SK-N-SH treated with all-trans-retinoic acid at 6 μM for 48 hours (cell line): ENCODE measurements at regions not wholly inside any gene's neighbourhood (a gene's known extent, or its start where the extent isn't known, plus 50 kb on each side); places are given as distances from the start of the nearest gene placed in this dataset.

Source experiments
- ATAC-seq: fragments of 200-7000 bp; cut with Tn5 transposase; 3 replicates; pipeline ENCODE4 v1.9.1; 2020; ENCODE audit warnings: mild to moderate bottlenecking, moderate library complexity
- BACH2 ChIP-seq: fragments of 250-450 bp; sonication (Bioruptor Pico); IDR thresholded peaks from 2 replicates; pipeline ENCODE4 v1.9.0; 2021; ENCODE audit warnings: mild to moderate bottlenecking, borderline replicate concordance
- CREB5 ChIP-seq: fragments of 250-450 bp; sonication (Bioruptor Pico); IDR thresholded peaks from 2 replicates; pipeline ENCODE4 v1.5.1; 2020; ENCODE audit warnings: low read depth, mild to moderate bottlenecking, moderate library complexity
- CSDC2 ChIP-seq: fragments of 250-450 bp; sonication (Bioruptor Pico); IDR thresholded peaks from 2 replicates; pipeline ENCODE4 v1.5.0; 2020; ENCODE audit warnings: mild to moderate bottlenecking, moderate library complexity
- ESRRG ChIP-seq: fragments of 250-450 bp; sonication (Bioruptor Pico); IDR thresholded peaks from 2 replicates; pipeline ENCODE4 v1.6.1; 2021; ENCODE audit warnings: mild to moderate bottlenecking
- ISL1 ChIP-seq: fragments of 250-450 bp; sonication (Bioruptor Pico); IDR thresholded peaks from 2 replicates; pipeline ENCODE4 v2.1.2; 2022; ENCODE audit warnings: mild to moderate bottlenecking, moderate library complexity
- OSR1 ChIP-seq: fragments of 250-450 bp; sonication (Bioruptor Pico); IDR thresholded peaks from 2 replicates; pipeline ENCODE4 v1.8.0; 2022; ENCODE audit warnings: moderate library complexity, mild to moderate bottlenecking, inconsistent platforms
- PPARA ChIP-seq: fragments of 250-450 bp; sonication (Bioruptor Pico); IDR thresholded peaks from 2 replicates; pipeline ENCODE4 v1.5.0; 2020; ENCODE audit warnings: mild to moderate bottlenecking, borderline replicate concordance
- RARB ChIP-seq: fragments of 250-450 bp; sonication (Bioruptor Pico); IDR thresholded peaks from 2 replicates; pipeline ENCODE4 v1.8.0; 2021; ENCODE audit warnings: mild to moderate bottlenecking, moderate library complexity
- SNAI2 ChIP-seq: fragments of 250-450 bp; sonication (Bioruptor Pico); IDR thresholded peaks from 2 replicates; pipeline ENCODE4 v1.5.0; 2020; ENCODE audit warnings: mild to moderate bottlenecking, moderate library complexity
- TCF4 ChIP-seq: fragments of 250-450 bp; sonication (Bioruptor Pico); IDR thresholded peaks from 2 replicates; pipeline ENCODE4 v1.8.0; 2021; ENCODE audit warnings: mild to moderate bottlenecking, moderate library complexity, borderline replicate concordance
- ZC3H10 ChIP-seq: fragments of 250-450 bp; sonication (Bioruptor Pico); IDR thresholded peaks from 2 replicates; pipeline ENCODE4 v1.5.1; 2021; ENCODE audit warnings: mild to moderate bottlenecking, moderate library complexity
- ZFP30 ChIP-seq: fragments of 450-650 bp; formaldehyde crosslinking; IDR thresholded peaks from 2 replicates; pipeline ENCODE4 v1.5.0; 2022; ENCODE audit warnings: mild to moderate bottlenecking, moderate library complexity
- ZNF565 ChIP-seq: fragments of 450-650 bp; formaldehyde crosslinking; conservative IDR thresholded peaks from 2 replicates; pipeline ENCODE4 v1.5.0; 2020; ENCODE audit warnings: low read depth, mild to moderate bottlenecking, moderate library complexity
- ZNF8 ChIP-seq: fragments of 450-650 bp; formaldehyde crosslinking; IDR thresholded peaks from 2 replicates; pipeline ENCODE4 v1.5.0; 2020; ENCODE audit warnings: mild to moderate bottlenecking, moderate library complexity
- TF ChIP-seq, protein P1 (sequence below): fragments of 250-450 bp; sonication (Bioruptor Pico); IDR thresholded peaks from 2 replicates; pipeline ENCODE4 v1.5.0; 2020; ENCODE audit warnings: mild to moderate bottlenecking, moderate library complexity
- TF ChIP-seq, protein P2 (sequence below): fragments of 250-450 bp; sonication (Bioruptor Pico); IDR thresholded peaks from 2 replicates; pipeline ENCODE4 v1.5.1; 2021; ENCODE audit warnings: mild to moderate bottlenecking, moderate library complexity
- TF ChIP-seq, protein P3 (sequence below): fragments of 250-450 bp; sonication (Bioruptor Pico); IDR thresholded peaks from 2 replicates; pipeline ENCODE4 v1.8.0; 2021; ENCODE audit warnings: low read depth, mild to moderate bottlenecking, moderate library complexity, borderline replicate concordance
- TF ChIP-seq, protein P4 (sequence below): fragments of 250-450 bp; sonication (Bioruptor Pico); IDR thresholded peaks from 2 replicates; pipeline ENCODE4 v1.8.0; 2020; ENCODE audit warnings: mild to moderate bottlenecking, moderate library complexity, borderline replicate concordance

DNA sequence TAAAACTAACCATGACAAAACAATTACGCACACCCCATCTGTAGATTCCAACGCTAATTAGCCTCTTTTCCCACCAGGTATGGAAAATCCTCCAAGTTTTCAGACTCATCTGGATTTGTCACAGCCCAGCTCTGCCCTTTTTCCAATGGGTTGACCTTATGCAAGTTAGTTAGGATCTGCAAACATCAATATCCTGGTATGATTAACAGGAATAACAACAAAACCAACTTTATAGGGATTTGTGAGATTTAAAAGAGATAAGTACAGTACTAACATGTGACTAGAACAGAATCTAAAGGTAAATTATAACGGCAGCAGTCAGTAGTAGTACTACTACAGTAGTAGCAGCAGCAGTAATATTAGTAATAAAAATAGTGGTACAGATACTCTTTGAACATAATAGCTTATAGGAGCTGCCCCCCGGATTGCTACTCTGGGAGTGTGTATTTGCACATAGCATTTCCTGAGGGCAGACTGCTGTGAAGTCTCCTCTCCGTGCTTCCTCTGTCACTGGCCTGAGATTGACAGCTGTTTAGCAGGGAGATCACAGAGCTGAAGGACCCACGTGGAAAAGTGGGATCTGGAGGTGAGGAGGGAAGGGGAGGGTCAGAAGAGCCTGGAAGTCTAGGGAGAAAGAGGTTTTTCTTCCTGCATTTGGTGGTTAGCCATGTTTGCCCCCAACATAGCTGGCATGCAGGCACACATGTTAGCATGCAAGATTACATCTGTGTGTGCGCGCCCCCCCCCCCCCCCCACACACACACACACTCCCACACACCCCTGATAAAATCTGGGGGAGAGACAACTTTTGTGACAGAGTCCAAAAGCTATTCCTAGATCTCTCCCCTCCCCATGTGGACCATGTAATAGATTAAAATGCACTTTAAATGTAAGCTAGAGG, 73.3 kb upstream of the FAM171A1 start:
- no peak for ATAC-seq
- TF ChIP-seq SNAI2 (no peak), TCF4 (CRISPR knock-in tag) (no peak), ZNF8 (CRISPR knock-in tag) (no peak), PPARA (CRISPR knock-in tag) (no peak), ZNF565 (CRISPR knock-in tag) (no peak), ZFP30 (CRISPR knock-in tag) (no peak), ISL1 (CRISPR knock-in tag) (no peak), OSR1 (CRISPR knock-in tag) (no peak), CSDC2 (CRISPR knock-in tag) (no peak), RARB (CRISPR knock-in tag) (no peak)
- TF ChIP-seq, protein P1, sequence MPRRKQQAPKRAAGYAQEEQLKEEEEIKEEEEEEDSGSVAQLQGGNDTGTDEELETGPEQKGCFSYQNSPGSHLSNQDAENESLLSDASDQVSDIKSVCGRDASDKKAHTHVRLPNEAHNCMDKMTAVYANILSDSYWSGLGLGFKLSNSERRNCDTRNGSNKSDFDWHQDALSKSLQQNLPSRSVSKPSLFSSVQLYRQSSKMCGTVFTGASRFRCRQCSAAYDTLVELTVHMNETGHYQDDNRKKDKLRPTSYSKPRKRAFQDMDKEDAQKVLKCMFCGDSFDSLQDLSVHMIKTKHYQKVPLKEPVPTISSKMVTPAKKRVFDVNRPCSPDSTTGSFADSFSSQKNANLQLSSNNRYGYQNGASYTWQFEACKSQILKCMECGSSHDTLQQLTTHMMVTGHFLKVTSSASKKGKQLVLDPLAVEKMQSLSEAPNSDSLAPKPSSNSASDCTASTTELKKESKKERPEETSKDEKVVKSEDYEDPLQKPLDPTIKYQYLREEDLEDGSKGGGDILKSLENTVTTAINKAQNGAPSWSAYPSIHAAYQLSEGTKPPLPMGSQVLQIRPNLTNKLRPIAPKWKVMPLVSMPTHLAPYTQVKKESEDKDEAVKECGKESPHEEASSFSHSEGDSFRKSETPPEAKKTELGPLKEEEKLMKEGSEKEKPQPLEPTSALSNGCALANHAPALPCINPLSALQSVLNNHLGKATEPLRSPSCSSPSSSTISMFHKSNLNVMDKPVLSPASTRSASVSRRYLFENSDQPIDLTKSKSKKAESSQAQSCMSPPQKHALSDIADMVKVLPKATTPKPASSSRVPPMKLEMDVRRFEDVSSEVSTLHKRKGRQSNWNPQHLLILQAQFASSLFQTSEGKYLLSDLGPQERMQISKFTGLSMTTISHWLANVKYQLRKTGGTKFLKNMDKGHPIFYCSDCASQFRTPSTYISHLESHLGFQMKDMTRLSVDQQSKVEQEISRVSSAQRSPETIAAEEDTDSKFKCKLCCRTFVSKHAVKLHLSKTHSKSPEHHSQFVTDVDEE (CRISPR knock-in tag), result no peak
- TF ChIP-seq, protein P2, sequence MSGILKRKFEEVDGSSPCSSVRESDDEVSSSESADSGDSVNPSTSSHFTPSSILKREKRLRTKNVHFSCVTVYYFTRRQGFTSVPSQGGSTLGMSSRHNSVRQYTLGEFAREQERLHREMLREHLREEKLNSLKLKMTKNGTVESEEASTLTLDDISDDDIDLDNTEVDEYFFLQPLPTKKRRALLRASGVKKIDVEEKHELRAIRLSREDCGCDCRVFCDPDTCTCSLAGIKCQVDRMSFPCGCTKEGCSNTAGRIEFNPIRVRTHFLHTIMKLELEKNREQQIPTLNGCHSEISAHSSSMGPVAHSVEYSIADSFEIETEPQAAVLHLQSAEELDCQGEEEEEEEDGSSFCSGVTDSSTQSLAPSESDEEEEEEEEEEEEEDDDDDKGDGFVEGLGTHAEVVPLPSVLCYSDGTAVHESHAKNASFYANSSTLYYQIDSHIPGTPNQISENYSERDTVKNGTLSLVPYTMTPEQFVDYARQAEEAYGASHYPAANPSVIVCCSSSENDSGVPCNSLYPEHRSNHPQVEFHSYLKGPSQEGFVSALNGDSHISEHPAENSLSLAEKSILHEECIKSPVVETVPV, result no peak
- TF ChIP-seq, protein P3, sequence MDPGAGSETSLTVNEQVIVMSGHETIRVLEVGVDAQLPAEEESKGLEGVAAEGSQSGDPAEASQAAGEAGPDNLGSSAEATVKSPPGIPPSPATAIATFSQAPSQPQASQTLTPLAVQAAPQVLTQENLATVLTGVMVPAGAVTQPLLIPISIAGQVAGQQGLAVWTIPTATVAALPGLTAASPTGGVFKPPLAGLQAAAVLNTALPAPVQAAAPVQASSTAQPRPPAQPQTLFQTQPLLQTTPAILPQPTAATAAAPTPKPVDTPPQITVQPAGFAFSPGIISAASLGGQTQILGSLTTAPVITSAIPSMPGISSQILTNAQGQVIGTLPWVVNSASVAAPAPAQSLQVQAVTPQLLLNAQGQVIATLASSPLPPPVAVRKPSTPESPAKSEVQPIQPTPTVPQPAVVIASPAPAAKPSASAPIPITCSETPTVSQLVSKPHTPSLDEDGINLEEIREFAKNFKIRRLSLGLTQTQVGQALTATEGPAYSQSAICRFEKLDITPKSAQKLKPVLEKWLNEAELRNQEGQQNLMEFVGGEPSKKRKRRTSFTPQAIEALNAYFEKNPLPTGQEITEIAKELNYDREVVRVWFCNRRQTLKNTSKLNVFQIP (CRISPR knock-in tag), result no peak
- TF ChIP-seq, protein P4, sequence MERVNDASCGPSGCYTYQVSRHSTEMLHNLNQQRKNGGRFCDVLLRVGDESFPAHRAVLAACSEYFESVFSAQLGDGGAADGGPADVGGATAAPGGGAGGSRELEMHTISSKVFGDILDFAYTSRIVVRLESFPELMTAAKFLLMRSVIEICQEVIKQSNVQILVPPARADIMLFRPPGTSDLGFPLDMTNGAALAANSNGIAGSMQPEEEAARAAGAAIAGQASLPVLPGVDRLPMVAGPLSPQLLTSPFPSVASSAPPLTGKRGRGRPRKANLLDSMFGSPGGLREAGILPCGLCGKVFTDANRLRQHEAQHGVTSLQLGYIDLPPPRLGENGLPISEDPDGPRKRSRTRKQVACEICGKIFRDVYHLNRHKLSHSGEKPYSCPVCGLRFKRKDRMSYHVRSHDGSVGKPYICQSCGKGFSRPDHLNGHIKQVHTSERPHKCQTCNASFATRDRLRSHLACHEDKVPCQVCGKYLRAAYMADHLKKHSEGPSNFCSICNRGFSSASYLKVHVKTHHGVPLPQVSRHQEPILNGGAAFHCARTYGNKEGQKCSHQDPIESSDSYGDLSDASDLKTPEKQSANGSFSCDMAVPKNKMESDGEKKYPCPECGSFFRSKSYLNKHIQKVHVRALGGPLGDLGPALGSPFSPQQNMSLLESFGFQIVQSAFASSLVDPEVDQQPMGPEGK (CRISPR knock-in tag), result no peak

DNA sequence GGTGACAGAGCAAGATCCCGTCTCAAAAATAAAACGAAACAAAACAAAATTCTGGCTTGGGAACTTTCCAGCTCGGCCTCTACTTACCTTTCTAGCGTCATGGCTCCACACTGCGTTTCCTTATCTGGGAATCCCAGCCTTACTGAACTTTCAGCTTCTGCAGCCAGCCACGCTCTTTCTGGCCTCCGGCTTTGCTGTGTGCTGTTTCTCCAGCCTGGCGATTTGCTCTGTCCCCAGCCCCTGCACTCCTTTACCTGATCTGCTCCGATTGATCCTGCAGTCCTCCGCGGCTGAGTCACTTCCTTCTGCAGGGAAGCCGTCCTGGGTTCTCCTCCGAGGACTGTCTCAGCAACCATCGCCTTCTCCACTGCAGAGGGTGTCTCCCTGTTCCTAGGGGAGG, 71.0 kb upstream of the FAM171A1 start:
- ATAC-seq, result no peak
- TF ChIP-seq, protein P1 (CRISPR knock-in tag), result no peak
- TF ChIP-seq ZNF8 (CRISPR knock-in tag) (no peak), TCF4 (CRISPR knock-in tag) (no peak), SNAI2 (no peak), RARB (CRISPR knock-in tag) (no peak), ESRRG (no peak), ZC3H10 (CRISPR knock-in tag) (no peak), CREB5 (CRISPR knock-in tag) (no peak), CSDC2 (CRISPR knock-in tag) (no peak), BACH2 (CRISPR knock-in tag) (no peak)
- TF ChIP-seq, protein P4 (CRISPR knock-in tag), result no peak
- TF ChIP-seq, protein P2, result no peak
- TF ChIP-seq, protein P3 (CRISPR knock-in tag), result no peak
